ENCODE measurements at regions not wholly inside any gene's neighbourhood (a gene's known extent, or its start where the extent isn't known, plus 50 kb on each side); places are given as distances from the start of the nearest gene placed in this dataset.

GRCh38 chr5:112641515-112642110 is 96.1 kb upstream of the APC start:
- H3K9me3 Mint-ChIP-seq = no peaks in the 10 kb centered on the region
- no peak for ATAC-seq (replicated peaks; ENCODE audit: extremely low read depth, poor library complexity, severe bottlenecking)
- H3K27ac Mint-ChIP-seq (ENCODE audit: low read depth) = no peak overlapping the region
- peaks cover 2% of the 10 kb centered on the region for H3K4me1 Mint-ChIP-seq
- H3K36me3 Mint-ChIP-seq (ENCODE audit: insufficient read depth) = no peaks in the 10 kb centered on the region
- DNase-seq (ENCODE audit: low spot score in 2 of 2) = no peak
- H3K4me3 Mint-ChIP-seq = no peak overlapping the region
- peaks cover 24% of the 10 kb centered on the region for H3K27me3 Mint-ChIP-seq

- Mint-ChIP-seq H3K4me1 (peaks cover 4% of the 10 kb centered on the region), H3K4me3 (no peak overlapping the region), H3K27me3 (peaks cover 32% of the 10 kb centered on the region), H3K36me3 (ENCODE audit: insufficient read depth) (no peaks in the 10 kb centered on the region), H3K27ac (ENCODE audit: low read depth) (no peak overlapping the region), H3K9me3 (no peaks in the 10 kb centered on the region)
- DNase-seq (ENCODE audit: low spot score in 2 of 2) = no peak
- ATAC-seq (replicated peaks; ENCODE audit: extremely low read depth, poor library complexity, severe bottlenecking) = no peak
Measured at GRCh38 chr5:112642885-112643284, 94.8 kb upstream of the APC start.

- Mint-ChIP-seq H3K4me3 (no peak overlapping the region), H3K4me1 (peaks cover 4% of the 10 kb centered on the region), H3K27me3 (peaks cover 38% of the 10 kb centered on the region), H3K36me3 (ENCODE audit: insufficient read depth) (no peaks in the 10 kb centered on the region), H3K9me3 (no peaks in the 10 kb centered on the region), H3K27ac (ENCODE audit: low read depth) (no peak overlapping the region)
- no peak for ATAC-seq (replicated peaks; ENCODE audit: extremely low read depth, poor library complexity, severe bottlenecking)
- no peak for DNase-seq (ENCODE audit: low spot score in 2 of 2)
Measured at GRCh38 chr5:112643339-112643971, 94.2 kb upstream of the APC start.

GRCh38 chr5:112646139-112646936 is 91.3 kb upstream of the APC start:
- H3K4me1 Mint-ChIP-seq = peaks cover 4% of the 10 kb centered on the region
- peaks cover 32% of the 10 kb centered on the region for H3K27me3 Mint-ChIP-seq
- no peak overlapping the region for H3K4me3 Mint-ChIP-seq
- no peak overlapping the region for H3K27ac Mint-ChIP-seq (ENCODE audit: low read depth)
- no peak for DNase-seq (ENCODE audit: low spot score in 2 of 2)
- no peak for ATAC-seq (replicated peaks; ENCODE audit: extremely low read depth, poor library complexity, severe bottlenecking)
- H3K36me3 Mint-ChIP-seq (ENCODE audit: insufficient read depth) = no peaks in the 10 kb centered on the region
- H3K9me3 Mint-ChIP-seq = no peaks in the 10 kb centered on the region

- Mint-ChIP-seq H3K27ac (ENCODE audit: low read depth) (no peak overlapping the region), H3K9me3 (no peaks in the 10 kb centered on the region), H3K36me3 (ENCODE audit: insufficient read depth) (no peaks in the 10 kb centered on the region), H3K27me3 (peaks cover 33% of the 10 kb centered on the region), H3K4me1 (peaks cover 4% of the 10 kb centered on the region), H3K4me3 (no peak overlapping the region)
- ATAC-seq (replicated peaks; ENCODE audit: extremely low read depth, poor library complexity, severe bottlenecking) (no peak), DNase-seq (ENCODE audit: low spot score in 2 of 2) (no peak)
Measured at GRCh38 chr5:112647428-112647827, 90.3 kb upstream of the APC start.

GRCh38 chr5:112648264-112648663 is 89.4 kb upstream of the APC start:
- H3K9me3 Mint-ChIP-seq = no peaks in the 10 kb centered on the region
- ATAC-seq (replicated peaks; ENCODE audit: extremely low read depth, poor library complexity, severe bottlenecking) (no peak), DNase-seq (ENCODE audit: low spot score in 2 of 2) (no peak)
- peaks cover 41% of the 10 kb centered on the region for H3K27me3 Mint-ChIP-seq
- H3K27ac Mint-ChIP-seq (ENCODE audit: low read depth) = no peak overlapping the region
- no peaks in the 10 kb centered on the region for H3K36me3 Mint-ChIP-seq (ENCODE audit: insufficient read depth)
- peaks cover 4% of the 10 kb centered on the region for H3K4me1 Mint-ChIP-seq
- H3K4me3 Mint-ChIP-seq = no peak overlapping the region

GRCh38 chr5:112649882-112650281 is 87.8 kb upstream of the APC start:
- Mint-ChIP-seq H3K27me3 (peaks cover 43% of the 10 kb centered on the region), H3K4me3 (no peak overlapping the region), H3K4me1 (peaks cover 4% of the 10 kb centered on the region), H3K9me3 (no peaks in the 10 kb centered on the region), H3K27ac (ENCODE audit: low read depth) (no peak overlapping the region), H3K36me3 (ENCODE audit: insufficient read depth) (no peaks in the 10 kb centered on the region)
- ATAC-seq (replicated peaks; ENCODE audit: extremely low read depth, poor library complexity, severe bottlenecking) = no peak
- no peak for DNase-seq (ENCODE audit: low spot score in 2 of 2)

GRCh38 chr5:112653638-112654205 is 84.0 kb upstream of the APC start:
- Mint-ChIP-seq H3K4me1 (no peaks in the 10 kb centered on the region), H3K9me3 (no peaks in the 10 kb centered on the region), H3K4me3 (no peak overlapping the region), H3K27me3 (peaks cover 43% of the 10 kb centered on the region), H3K36me3 (ENCODE audit: insufficient read depth) (no peaks in the 10 kb centered on the region), H3K27ac (ENCODE audit: low read depth) (no peak overlapping the region)
- DNase-seq (ENCODE audit: low spot score in 2 of 2) (no peak), ATAC-seq (replicated peaks; ENCODE audit: extremely low read depth, poor library complexity, severe bottlenecking) (no peak)

- peaks cover 5% of the 10 kb centered on the region for H3K9me3 Mint-ChIP-seq
- ATAC-seq (replicated peaks; ENCODE audit: extremely low read depth, poor library complexity, severe bottlenecking) = no peak
- H3K4me1 Mint-ChIP-seq = no peaks in the 10 kb centered on the region
- H3K4me3 Mint-ChIP-seq = no peak overlapping the region
- H3K27ac Mint-ChIP-seq (ENCODE audit: low read depth) = no peak overlapping the region
- no peak for DNase-seq (ENCODE audit: low spot score in 2 of 2)
- peaks cover 2% of the 10 kb centered on the region for H3K36me3 Mint-ChIP-seq (ENCODE audit: insufficient read depth)
- peaks cover 59% of the 10 kb centered on the region for H3K27me3 Mint-ChIP-seq
Measured at GRCh38 chr5:112655513-112655912, 82.2 kb upstream of the APC start.

- Mint-ChIP-seq H3K9me3 (peaks cover 12% of the 10 kb centered on the region), H3K36me3 (ENCODE audit: insufficient read depth) (peaks cover 2% of the 10 kb centered on the region), H3K4me1 (no peaks in the 10 kb centered on the region), H3K27ac (ENCODE audit: low read depth) (no peak overlapping the region), H3K27me3 (peaks cover 69% of the 10 kb centered on the region), H3K4me3 (no peak overlapping the region)
- no peak for DNase-seq (ENCODE audit: low spot score in 2 of 2)
- no peak for ATAC-seq (replicated peaks; ENCODE audit: extremely low read depth, poor library complexity, severe bottlenecking)
Measured at GRCh38 chr5:112656451-112656850, 81.2 kb upstream of the APC start.

- Mint-ChIP-seq H3K4me1 (no peaks in the 10 kb centered on the region), H3K9me3 (peaks cover 12% of the 10 kb centered on the region), H3K36me3 (ENCODE audit: insufficient read depth) (peaks cover 2% of the 10 kb centered on the region), H3K27ac (ENCODE audit: low read depth) (no peak overlapping the region), H3K27me3 (peaks cover 74% of the 10 kb centered on the region), H3K4me3 (no peak overlapping the region)
- DNase-seq (ENCODE audit: low spot score in 2 of 2) = no peak
- ATAC-seq (replicated peaks; ENCODE audit: extremely low read depth, poor library complexity, severe bottlenecking) = no peak
Measured at GRCh38 chr5:112657804-112658203, 79.9 kb upstream of the APC start.

- Mint-ChIP-seq H3K27ac (ENCODE audit: low read depth) (no peak overlapping the region), H3K4me3 (no peak overlapping the region), H3K36me3 (ENCODE audit: insufficient read depth) (peaks cover 2% of the 10 kb centered on the region), H3K27me3 (peaks cover 48% of the 10 kb centered on the region), H3K9me3 (peaks cover 12% of the 10 kb centered on the region), H3K4me1 (no peaks in the 10 kb centered on the region)
- DNase-seq (ENCODE audit: low spot score in 2 of 2) (no peak), ATAC-seq (replicated peaks; ENCODE audit: extremely low read depth, poor library complexity, severe bottlenecking) (no peak)
Measured at GRCh38 chr5:112660359-112660758, 77.3 kb upstream of the APC start.

GRCh38 chr5:112663146-112663545 is 74.5 kb upstream of the APC start:
- peaks cover 12% of the 10 kb centered on the region for H3K9me3 Mint-ChIP-seq
- peaks cover 43% of the 10 kb centered on the region for H3K27me3 Mint-ChIP-seq
- no peak for ATAC-seq (replicated peaks; ENCODE audit: extremely low read depth, poor library complexity, severe bottlenecking)
- peaks cover 2% of the 10 kb centered on the region for H3K36me3 Mint-ChIP-seq (ENCODE audit: insufficient read depth)
- H3K4me1 Mint-ChIP-seq = no peaks in the 10 kb centered on the region
- no peak overlapping the region for H3K4me3 Mint-ChIP-seq
- no peak overlapping the region for H3K27ac Mint-ChIP-seq (ENCODE audit: low read depth)
- no peak for DNase-seq (ENCODE audit: low spot score in 2 of 2)
